ENCODE measurements at regions not wholly inside any gene's neighbourhood (a gene's known extent, or its start where the extent isn't known, plus 50 kb on each side); places are given as distances from the start of the nearest gene placed in this dataset.

DNA sequence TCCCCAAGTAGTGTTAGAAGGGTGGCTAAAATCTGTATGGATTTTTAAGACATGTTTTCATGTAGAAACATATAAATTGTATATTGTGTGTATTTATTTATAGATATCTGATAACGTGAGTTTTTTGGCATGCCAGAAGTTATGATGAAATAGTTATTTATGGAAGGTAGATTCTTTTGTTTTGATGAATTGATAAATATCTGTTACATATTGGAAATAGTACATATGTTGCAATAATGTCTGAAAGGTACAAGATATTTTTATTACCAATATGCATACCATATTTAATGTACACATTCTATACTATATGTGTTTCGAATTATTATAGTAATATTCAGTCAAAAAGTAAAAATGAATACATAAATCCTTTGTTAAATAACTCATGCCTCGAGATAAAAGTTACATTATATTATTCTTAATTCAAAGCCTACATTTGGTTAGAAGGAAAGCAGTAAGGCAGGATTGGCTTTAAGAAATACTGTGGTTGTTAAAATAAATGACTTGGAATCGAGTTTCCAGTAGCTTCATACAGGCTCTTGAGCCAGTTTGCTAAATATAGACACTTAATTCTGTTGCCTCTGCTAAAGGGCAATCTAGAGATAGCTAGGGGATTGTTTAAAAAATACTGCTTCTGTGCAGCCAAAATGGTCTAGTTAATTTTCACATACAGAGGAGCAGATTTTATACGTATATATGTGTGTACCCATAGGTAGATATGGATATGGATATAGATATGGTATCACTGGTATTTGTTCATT lies 1175.1 kb upstream of the B3GALT2 start:
- ChIA-PET CTCF (ENCODE audit: low intra/inter-chr PET ratio) (no interaction called here), POLR2A (no interaction called here)
- H3K27me3 ChIP-seq (ENCODE audit: control insufficient read depth in 2 of 2, insufficient read depth in 2 of 2, low read length in 2 of 2): no peaks in the 10 kb centered on the region
- no peak overlapping the region for H3K4me2 ChIP-seq (ENCODE audit: insufficient read depth, low read length)
- no TSS peak for BruUV-seq (replicated peaks)
- peaks cover 0 to 4% of the 10 kb centered on the region in 2 experiments; a peak in 1 of 5 replicates for H3K4me1 ChIP-seq (replicated peaks in 1 of 2; ENCODE audit: control insufficient read depth in 2 of 2, insufficient read depth in 2 of 2, low read length in 2 of 2)
- H3K4me3 ChIP-seq: no peak overlapping the region
- ATAC-seq (no peak), FAIRE-seq (no peak), DNase-seq (ENCODE audit: extremely low read depth in 1 of 4, low spot score in 3 of 4) (no peak)
- intact Hi-C loops (cut with micrococcal nuclease): no loop called here
- no peak overlapping the region for H2AFZ ChIP-seq (ENCODE audit: low read depth, low read length)
- peaks cover 6% of the 10 kb centered on the region; the same call in 2 of the 3 replicates for H3K79me2 ChIP-seq (ENCODE audit: control insufficient read depth, insufficient read depth, low read length)
- no peak overlapping the region for H3K27ac ChIP-seq (ENCODE audit: extremely low read depth, low read depth, low read length)
- no peaks in the 10 kb centered on the region for H4K20me1 ChIP-seq (replicated peaks; ENCODE audit: control insufficient read depth, insufficient read depth, low read length)
- 3% methylated on average over 5 of the region's 5 CpGs for WGBS (ENCODE audit: insufficient coverage, low coverage, missing lambda C conversion rate)
- H3K9me1 ChIP-seq (ENCODE audit: control insufficient read depth, insufficient read depth, low read length): no peaks in the 10 kb centered on the region
- in situ Hi-C loops (cut with MboI): no loop called here
- H3K9me3 ChIP-seq (replicated peaks; ENCODE audit: control insufficient read depth, insufficient read depth, low read depth, low read length): no peaks in the 10 kb centered on the region
- H3K9ac ChIP-seq (ENCODE audit: insufficient read depth in 1 of 2, low read depth in 2 of 2, low read length in 2 of 2): no peak overlapping the region
- H3K36me3 ChIP-seq (ENCODE audit: control insufficient read depth, insufficient read depth, low read length): no peaks in the 10 kb centered on the region
- TF ChIP-seq, protein P1, sequence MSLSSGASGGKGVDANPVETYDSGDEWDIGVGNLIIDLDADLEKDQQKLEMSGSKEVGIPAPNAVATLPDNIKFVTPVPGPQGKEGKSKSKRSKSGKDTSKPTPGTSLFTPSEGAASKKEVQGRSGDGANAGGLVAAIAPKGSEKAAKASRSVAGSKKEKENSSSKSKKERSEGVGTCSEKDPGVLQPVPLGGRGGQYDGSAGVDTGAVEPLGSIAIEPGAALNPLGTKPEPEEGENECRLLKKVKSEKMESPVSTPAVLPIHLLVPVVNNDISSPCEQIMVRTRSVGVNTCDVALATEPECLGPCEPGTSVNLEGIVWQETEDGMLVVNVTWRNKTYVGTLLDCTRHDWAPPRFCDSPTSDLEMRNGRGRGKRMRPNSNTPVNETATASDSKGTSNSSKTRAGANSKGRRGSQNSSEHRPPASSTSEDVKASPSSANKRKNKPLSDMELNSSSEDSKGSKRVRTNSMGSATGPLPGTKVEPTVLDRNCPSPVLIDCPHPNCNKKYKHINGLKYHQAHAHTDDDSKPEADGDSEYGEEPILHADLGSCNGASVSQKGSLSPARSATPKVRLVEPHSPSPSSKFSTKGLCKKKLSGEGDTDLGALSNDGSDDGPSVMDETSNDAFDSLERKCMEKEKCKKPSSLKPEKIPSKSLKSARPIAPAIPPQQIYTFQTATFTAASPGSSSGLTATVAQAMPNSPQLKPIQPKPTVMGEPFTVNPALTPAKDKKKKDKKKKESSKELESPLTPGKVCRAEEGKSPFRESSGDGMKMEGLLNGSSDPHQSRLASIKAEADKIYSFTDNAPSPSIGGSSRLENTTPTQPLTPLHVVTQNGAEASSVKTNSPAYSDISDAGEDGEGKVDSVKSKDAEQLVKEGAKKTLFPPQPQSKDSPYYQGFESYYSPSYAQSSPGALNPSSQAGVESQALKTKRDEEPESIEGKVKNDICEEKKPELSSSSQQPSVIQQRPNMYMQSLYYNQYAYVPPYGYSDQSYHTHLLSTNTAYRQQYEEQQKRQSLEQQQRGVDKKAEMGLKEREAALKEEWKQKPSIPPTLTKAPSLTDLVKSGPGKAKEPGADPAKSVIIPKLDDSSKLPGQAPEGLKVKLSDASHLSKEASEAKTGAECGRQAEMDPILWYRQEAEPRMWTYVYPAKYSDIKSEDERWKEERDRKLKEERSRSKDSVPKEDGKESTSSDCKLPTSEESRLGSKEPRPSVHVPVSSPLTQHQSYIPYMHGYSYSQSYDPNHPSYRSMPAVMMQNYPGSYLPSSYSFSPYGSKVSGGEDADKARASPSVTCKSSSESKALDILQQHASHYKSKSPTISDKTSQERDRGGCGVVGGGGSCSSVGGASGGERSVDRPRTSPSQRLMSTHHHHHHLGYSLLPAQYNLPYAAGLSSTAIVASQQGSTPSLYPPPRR (CRISPR knock-in tag; IDR thresholded peaks at IDR 0.05; ENCODE audit: borderline replicate concordance): no peak
- no peak for TF ChIP-seq POU5F1 (IDR thresholded peaks at IDR 0.05; ENCODE audit: borderline replicate concordance, low read depth, low read length, partially characterized antibody)
- no peak for TF ChIP-seq ZNF76 (CRISPR knock-in tag; IDR thresholded peaks at IDR 0.05; ENCODE audit: borderline replicate concordance)
- TF ChIP-seq, protein P2, sequence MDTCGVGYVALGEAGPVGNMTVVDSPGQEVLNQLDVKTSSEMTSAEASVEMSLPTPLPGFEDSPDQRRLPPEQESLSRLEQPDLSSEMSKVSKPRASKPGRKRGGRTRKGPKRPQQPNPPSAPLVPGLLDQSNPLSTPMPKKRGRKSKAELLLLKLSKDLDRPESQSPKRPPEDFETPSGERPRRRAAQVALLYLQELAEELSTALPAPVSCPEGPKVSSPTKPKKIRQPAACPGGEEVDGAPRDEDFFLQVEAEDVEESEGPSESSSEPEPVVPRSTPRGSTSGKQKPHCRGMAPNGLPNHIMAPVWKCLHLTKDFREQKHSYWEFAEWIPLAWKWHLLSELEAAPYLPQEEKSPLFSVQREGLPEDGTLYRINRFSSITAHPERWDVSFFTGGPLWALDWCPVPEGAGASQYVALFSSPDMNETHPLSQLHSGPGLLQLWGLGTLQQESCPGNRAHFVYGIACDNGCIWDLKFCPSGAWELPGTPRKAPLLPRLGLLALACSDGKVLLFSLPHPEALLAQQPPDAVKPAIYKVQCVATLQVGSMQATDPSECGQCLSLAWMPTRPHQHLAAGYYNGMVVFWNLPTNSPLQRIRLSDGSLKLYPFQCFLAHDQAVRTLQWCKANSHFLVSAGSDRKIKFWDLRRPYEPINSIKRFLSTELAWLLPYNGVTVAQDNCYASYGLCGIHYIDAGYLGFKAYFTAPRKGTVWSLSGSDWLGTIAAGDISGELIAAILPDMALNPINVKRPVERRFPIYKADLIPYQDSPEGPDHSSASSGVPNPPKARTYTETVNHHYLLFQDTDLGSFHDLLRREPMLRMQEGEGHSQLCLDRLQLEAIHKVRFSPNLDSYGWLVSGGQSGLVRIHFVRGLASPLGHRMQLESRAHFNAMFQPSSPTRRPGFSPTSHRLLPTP (IDR thresholded peaks at IDR 0.05; ENCODE audit: borderline replicate concordance, extremely low read depth, insufficient read length): no peak
- TF ChIP-seq, protein P3, sequence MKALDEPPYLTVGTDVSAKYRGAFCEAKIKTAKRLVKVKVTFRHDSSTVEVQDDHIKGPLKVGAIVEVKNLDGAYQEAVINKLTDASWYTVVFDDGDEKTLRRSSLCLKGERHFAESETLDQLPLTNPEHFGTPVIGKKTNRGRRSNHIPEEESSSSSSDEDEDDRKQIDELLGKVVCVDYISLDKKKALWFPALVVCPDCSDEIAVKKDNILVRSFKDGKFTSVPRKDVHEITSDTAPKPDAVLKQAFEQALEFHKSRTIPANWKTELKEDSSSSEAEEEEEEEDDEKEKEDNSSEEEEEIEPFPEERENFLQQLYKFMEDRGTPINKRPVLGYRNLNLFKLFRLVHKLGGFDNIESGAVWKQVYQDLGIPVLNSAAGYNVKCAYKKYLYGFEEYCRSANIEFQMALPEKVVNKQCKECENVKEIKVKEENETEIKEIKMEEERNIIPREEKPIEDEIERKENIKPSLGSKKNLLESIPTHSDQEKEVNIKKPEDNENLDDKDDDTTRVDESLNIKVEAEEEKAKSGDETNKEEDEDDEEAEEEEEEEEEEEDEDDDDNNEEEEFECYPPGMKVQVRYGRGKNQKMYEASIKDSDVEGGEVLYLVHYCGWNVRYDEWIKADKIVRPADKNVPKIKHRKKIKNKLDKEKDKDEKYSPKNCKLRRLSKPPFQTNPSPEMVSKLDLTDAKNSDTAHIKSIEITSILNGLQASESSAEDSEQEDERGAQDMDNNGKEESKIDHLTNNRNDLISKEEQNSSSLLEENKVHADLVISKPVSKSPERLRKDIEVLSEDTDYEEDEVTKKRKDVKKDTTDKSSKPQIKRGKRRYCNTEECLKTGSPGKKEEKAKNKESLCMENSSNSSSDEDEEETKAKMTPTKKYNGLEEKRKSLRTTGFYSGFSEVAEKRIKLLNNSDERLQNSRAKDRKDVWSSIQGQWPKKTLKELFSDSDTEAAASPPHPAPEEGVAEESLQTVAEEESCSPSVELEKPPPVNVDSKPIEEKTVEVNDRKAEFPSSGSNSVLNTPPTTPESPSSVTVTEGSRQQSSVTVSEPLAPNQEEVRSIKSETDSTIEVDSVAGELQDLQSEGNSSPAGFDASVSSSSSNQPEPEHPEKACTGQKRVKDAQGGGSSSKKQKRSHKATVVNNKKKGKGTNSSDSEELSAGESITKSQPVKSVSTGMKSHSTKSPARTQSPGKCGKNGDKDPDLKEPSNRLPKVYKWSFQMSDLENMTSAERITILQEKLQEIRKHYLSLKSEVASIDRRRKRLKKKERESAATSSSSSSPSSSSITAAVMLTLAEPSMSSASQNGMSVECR (CRISPR knock-in tag; IDR thresholded peaks at IDR 0.05): no peak
- no peak for TF ChIP-seq NFYB (IDR thresholded peaks at IDR 0.05; ENCODE audit: extremely low read depth, insufficient read length)
- no peak for TF ChIP-seq CEBPG (CRISPR knock-in tag; IDR thresholded peaks at IDR 0.05)
- peak; percentile 46 to 82 for TF ChIP-seq CEBPG (tag; conservative IDR thresholded peaks at IDR 0.05 in 1 of 2, IDR thresholded peaks at IDR 0.05 in 1 of 2)

Data from K562 (cell line).